GM12878 (cell line): ENCODE measurements at regions not wholly inside any gene's neighbourhood (a gene's known extent, or its start where the extent isn't known, plus 50 kb on each side); places are given as distances from the start of the nearest gene placed in this dataset.
"Not testable (repeated sequence)": the region's sequence is repeated elsewhere in the genome, so short reads cannot be mapped to it uniquely, and the experiment has no call there.

Experiments used
- ATAC-seq: fragments of 200-7000 bp; cut with Tn5 transposase; 3 replicates; pipeline ENCODE4 v1.9.1; 2020; ENCODE audit warnings: mild to moderate bottlenecking, moderate library complexity
- BruUV-seq: library from RNA; stranded (reverse); fragments of 400-500 nt; replicated peaks from 2 replicates; lab custom pipeline; 2021; lab: Mats Ljungman, UMichigan
- CTCF ChIA-PET: fragments of 300-600 bp; sonication (Branson Sonifier 250); formaldehyde crosslinking; extraction: SDS; loops from one replicate; lab custom pipeline; 2021; ENCODE audit warnings: inconsistent platforms; lab: Yijun Ruan, JAX
- POLR2A ChIA-PET: fragments of 350-600 bp; formaldehyde crosslinking; extraction: SDS; loops from one replicate; lab custom pipeline; 2021; ENCODE audit warnings: inconsistent platforms; lab: Charles Lee
- RAD21 ChIA-PET: fragments of 300-600 bp; sonication (Branson Sonifier 250); formaldehyde crosslinking; loops from one replicate; lab custom pipeline; 2023; ENCODE audit warnings: antibody characterized with exemption; ENCODE audit not compliant: unreplicated experiment; lab: Charles Lee
- SMC1A ChIA-PET: fragments of 300-600 bp; sonication (Branson Sonifier 250); formaldehyde crosslinking; loops from one replicate; lab custom pipeline; 2023; ENCODE audit not compliant: unreplicated experiment, uncharacterized antibody; lab: Charles Lee
- DNase-seq: peaks from one replicate; pipeline ENCODE4 v3.0.0-alpha.2; 2011; ENCODE audit warnings: low read depth, low spot score
- FAIRE-seq: peaks from 3 replicates; lab custom pipeline; 2011; peaks lifted over from hg19 to GRCh38; lab: Jason Lieb, UNC
- H2AFZ ChIP-seq: 2 replicates; pipeline ENCODE4 v1.6.0; 2011; ENCODE audit warnings: low read depth, low read length, control low read depth; ENCODE audit not compliant: control insufficient read depth
- H3K27ac ChIP-seq: 2 replicates; pipeline ENCODE4 v1.5.1; 2011; ENCODE audit warnings: control low read depth; ENCODE audit not compliant: control insufficient read depth, insufficient read depth
- H3K27me3 ChIP-seq, 2 experiments: replicated peaks in 1 of 2; 2 replicates each; pipeline versions ENCODE4 v1.6.0 to v1.6.1; 2011; ENCODE audit warnings: low read length in 1 of 2; ENCODE audit not compliant: control insufficient read depth in 2 of 2, insufficient read depth in 2 of 2
- H3K36me3 ChIP-seq, 2 experiments: 2 replicates each; pipeline ENCODE4 v1.5.1; 2011; ENCODE audit warnings: low read length in 1 of 2; ENCODE audit not compliant: control insufficient read depth in 2 of 2, insufficient read depth in 2 of 2
- H3K4me1 ChIP-seq: 2 replicates; pipeline ENCODE4 v1.6.1; 2011; ENCODE audit warnings: mild to moderate bottlenecking, low read length, moderate library complexity, mixed read lengths; ENCODE audit not compliant: control insufficient read depth, insufficient read depth
- H3K4me2 ChIP-seq: 2 replicates; pipeline ENCODE4 v1.6.0; 2011; ENCODE audit warnings: control low read depth; ENCODE audit not compliant: control insufficient read depth, insufficient read depth
- H3K4me3 ChIP-seq: fragments of 200-600 bp; sonication (generic); 2 replicates; pipeline ENCODE4 v1.5.1; 2016
- H3K79me2 ChIP-seq: 2 replicates; pipeline ENCODE4 v1.6.0; 2011; ENCODE audit warnings: low read length; ENCODE audit not compliant: control insufficient read depth, insufficient read depth
- H3K9ac ChIP-seq: 2 replicates; pipeline ENCODE4 v1.8.0; 2011; ENCODE audit warnings: low read length, control low read depth, mixed read lengths; ENCODE audit not compliant: control insufficient read depth, insufficient read depth
- H3K9me3 ChIP-seq: replicated peaks from 3 replicates; pipeline ENCODE4 v1.5.1; 2011; ENCODE audit warnings: mild to moderate bottlenecking, low read length; ENCODE audit not compliant: control insufficient read depth, insufficient read depth
- H4K20me1 ChIP-seq: 2 replicates; pipeline ENCODE4 v1.6.0; 2011; ENCODE audit not compliant: control insufficient read depth, insufficient read depth
- BRCA1 ChIP-seq: IDR thresholded peaks from 2 replicates; pipeline ENCODE4 v1.6.1; 2011; ENCODE audit warnings: low read depth, low read length, improper control_type of control experiment
- ETV6 ChIP-seq, 2 experiments: fragments of 450-650 bp in 1 of 2; IDR thresholded peaks in 1 of 2; conservative IDR thresholded peaks in 1 of 2; 2 replicates each; pipeline ENCODE4 v1.6.1; 2014; ENCODE audit warnings: antibody characterized with exemption in 1 of 2, borderline replicate concordance in 1 of 2, low read depth in 1 of 2, mild to moderate bottlenecking in 1 of 2, moderate library complexity in 1 of 2
- IKZF2 ChIP-seq, 2 experiments: fragments of 450-650 bp; IDR thresholded peaks; 2 replicates each; pipeline ENCODE4 v1.6.1; 2017; ENCODE audit warnings: mild to moderate bottlenecking in 2 of 2, moderate library complexity in 2 of 2
- WGBS: methylation state at CpG from one replicate; pipeline ENCODE4 v1.1.6; 2016; ENCODE audit warnings: low lambda C conversion rate; ENCODE audit not compliant: insufficient replicate concordance, insufficient coverage; ENCODE audit errors: missing lambda C conversion rate; 5-methylcytosine and 5-hydroxymethylcytosine counted together
- in situ Hi-C: fragments of 300-500 bp; cut with MboI; formaldehyde crosslinking; loops from 9 replicates; pipeline ENCODE4 v1.14.3; 2018; ENCODE audit warnings: mixed read lengths
- intact Hi-C: fragments of 100-400 bp; cut with micrococcal nuclease; formaldehyde crosslinking; loops from one replicate; pipeline ENCODE4 v1.14.2; 2022; ENCODE audit not compliant: unreplicated experiment

- DNase-seq, result no peak
- BruUV-seq, result no TSS peak
Measured at GRCh38 chr5:2534251-2534650, 217.2 kb downstream of the IRX2 start.

DNA sequence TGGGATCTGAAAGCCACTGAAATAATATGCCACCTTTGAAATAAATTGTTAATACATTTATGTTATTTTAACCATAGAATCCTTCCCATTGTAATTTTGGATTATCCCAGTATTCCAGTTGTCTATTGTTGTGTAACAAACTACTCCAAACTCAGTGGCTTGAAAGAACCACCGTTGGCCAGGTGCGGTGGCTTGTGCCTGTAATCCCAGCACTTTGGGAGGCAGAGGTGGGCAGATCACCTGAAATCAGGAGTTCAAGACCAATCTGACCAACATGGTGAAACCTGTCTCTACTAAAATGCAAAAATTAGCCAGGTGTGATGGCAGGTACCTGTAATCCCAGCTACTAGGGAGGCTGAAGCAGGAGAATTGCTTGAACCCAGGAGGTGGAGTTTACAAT, 217.6 kb downstream of the IRX2 start:
- ATAC-seq, H3K4me3 ChIP-seq, DNase-seq, H2AFZ ChIP-seq, POLR2A ChIA-PET, H3K4me2 ChIP-seq, H3K36me3 ChIP-seq, H3K27me3 ChIP-seq, H3K79me2 ChIP-seq, H3K27ac ChIP-seq, intact Hi-C loops, SMC1A ChIA-PET, H3K9ac ChIP-seq, H4K20me1 ChIP-seq, H3K4me1 ChIP-seq, RAD21 ChIA-PET, H3K9me3 ChIP-seq, in situ Hi-C loops, BruUV-seq, FAIRE-seq, CTCF ChIA-PET: not testable (repeated sequence)
- WGBS, result 52% methylated on average over 2 of the region's 2 CpGs

More at GRCh38 chr5:2534251-2534650, 217.2 kb downstream of the IRX2 start:
- FAIRE-seq (no peak), ATAC-seq (no peak)
- Histone ChIP-seq H3K9ac (no peak overlapping the region), H3K27ac (no peak overlapping the region), H3K4me2 (no peak overlapping the region), H4K20me1 (no peaks in the 10 kb centered on the region), H3K4me3 (no peak overlapping the region), H3K27me3 (no peaks in the 10 kb centered on the region), H3K4me1 (no peaks in the 10 kb centered on the region), H2AFZ (no peak overlapping the region), H3K9me3 (peaks cover 4% of the 10 kb centered on the region; the same call in 1 of the 3 replicates), H3K79me2 (no peaks in the 10 kb centered on the region), H3K36me3 (no peaks in the 10 kb centered on the region)
- in situ Hi-C loops (no loop called here), intact Hi-C loops (no loop called here)
- RAD21 ChIA-PET, result no interaction called here
- 29% methylated on average over 3 of the region's 3 CpGs for WGBS
- SMC1A ChIA-PET, result no interaction called here
- CTCF ChIA-PET, result no interaction called here
- no peak for TF ChIP-seq BRCA1
- TF ChIP-seq IKZF2 (IDR thresholded peaks at IDR 0.05), result no peak
- TF ChIP-seq ETV6 (conservative IDR thresholded peaks at IDR 0.05 in 1 of 2, IDR thresholded peaks at IDR 0.05 in 1 of 2; ENCODE audit: borderline replicate concordance in 1 of 2, low read depth in 1 of 2), result no peak
- POLR2A ChIA-PET, result no interaction called here
